GM12864 (cell line): ENCODE measurements at regions not wholly inside any gene's neighbourhood (a gene's known extent, or its start where the extent isn't known, plus 50 kb on each side); places are given as distances from the start of the nearest gene placed in this dataset.

Experiments
- DNase-seq: peaks from one replicate; pipeline ENCODE4 v3.0.0-alpha.2; 2011; ENCODE audit warnings: low read depth
- H3K4me3 ChIP-seq: 2 replicates; pipeline ENCODE4 v1.5.1; 2011; ENCODE audit warnings: mild to moderate bottlenecking, low read depth, low read length, control low read depth
- CTCF ChIP-seq: IDR thresholded peaks from 2 replicates; pipeline ENCODE4 v1.5.1; 2011; ENCODE audit warnings: low read depth, mild to moderate bottlenecking, moderate library complexity, low read length, control low read depth, inconsistent platforms; ENCODE audit errors: missing control alignments

- H3K4me3 ChIP-seq: no peak overlapping the region
- no peak for TF ChIP-seq CTCF
- DNase-seq: no peak
Measured at GRCh38 chr3:3516996-3517395, 282.2 kb upstream of the LRRN1 start.

- no peak for DNase-seq
- TF ChIP-seq CTCF: no peak
- H3K4me3 ChIP-seq: no peak overlapping the region
Measured at GRCh38 chr3:3516384-3516783, 282.8 kb upstream of the LRRN1 start.

- no peak for TF ChIP-seq CTCF
- DNase-seq: no peak
- H3K4me3 ChIP-seq: no peak overlapping the region
Measured at GRCh38 chr3:3509665-3510064, 289.6 kb upstream of the LRRN1 start.

GRCh38 chr3:3504686-3505085 is 294.5 kb upstream of the LRRN1 start:
- no peak for DNase-seq
- no peak overlapping the region for H3K4me3 ChIP-seq
- TF ChIP-seq CTCF: no peak

GRCh38 chr3:3503411-3503810 is 295.8 kb upstream of the LRRN1 start:
- no peak overlapping the region for H3K4me3 ChIP-seq
- no peak for DNase-seq
- no peak for TF ChIP-seq CTCF

GRCh38 chr3:3499987-3500386 is 299.2 kb upstream of the LRRN1 start:
- DNase-seq: no peak
- no peak for TF ChIP-seq CTCF

GRCh38 chr3:3499012-3499562 is 300.1 kb upstream of the LRRN1 start:
- no peak for TF ChIP-seq CTCF
- no peak for DNase-seq
- no peak overlapping the region for H3K4me3 ChIP-seq

More at GRCh38 chr3:3499987-3500386, 299.2 kb upstream of the LRRN1 start:
- no peak overlapping the region for H3K4me3 ChIP-seq
